Osteoblast (primary cell): ENCODE measurements at regions not wholly inside any gene's neighbourhood (a gene's known extent, or its start where the extent isn't known, plus 50 kb on each side); places are given as distances from the start of the nearest gene placed in this dataset.

Experiments
- DNase-seq: peaks from one replicate; pipeline ENCODE4 v3.0.0; 2011; ENCODE audit warnings: low spot score, mixed read lengths; ENCODE audit not compliant: insufficient read length; ENCODE audit errors: missing footprints
- H2AFZ ChIP-seq: 2 replicates; pipeline ENCODE4 v1.6.0; 2011; ENCODE audit warnings: mild to moderate bottlenecking, low read length
- H3K27ac ChIP-seq: 2 replicates; pipeline ENCODE4 v1.5.1; 2011; ENCODE audit warnings: mild to moderate bottlenecking, low read depth, low read length, moderate library complexity
- H3K27me3 ChIP-seq: 2 replicates; pipeline ENCODE4 v1.6.0; 2012; ENCODE audit warnings: mild to moderate bottlenecking, control low read depth, inconsistent platforms, low read length, moderate library complexity; ENCODE audit not compliant: insufficient read depth
- H3K36me3 ChIP-seq: 2 replicates; pipeline ENCODE4 v1.5.1; 2011; ENCODE audit warnings: mild to moderate bottlenecking, low read length, control low read depth, moderate library complexity; ENCODE audit not compliant: insufficient read depth
- H3K4me1 ChIP-seq: 2 replicates; pipeline ENCODE4 v1.5.1; 2011; ENCODE audit warnings: mild to moderate bottlenecking, low read length, control low read depth, moderate library complexity; ENCODE audit not compliant: insufficient read depth
- H3K4me2 ChIP-seq: 2 replicates; pipeline ENCODE4 v1.6.0; 2011; ENCODE audit warnings: mild to moderate bottlenecking, low read length; ENCODE audit not compliant: insufficient read depth
- H3K4me3 ChIP-seq: fragments of 200-600 bp; sonication (generic); 3 replicates; pipeline ENCODE4 v1.5.1; 2012; ENCODE audit warnings: mild to moderate bottlenecking, low read length, inconsistent platforms; ENCODE audit not compliant: insufficient read depth
- H3K79me2 ChIP-seq: 2 replicates; pipeline ENCODE4 v1.6.0; 2012; ENCODE audit warnings: mild to moderate bottlenecking, low read length, control low read depth, inconsistent platforms; ENCODE audit not compliant: insufficient read depth
- H3K9me3 ChIP-seq: 2 replicates; pipeline ENCODE4 v1.5.1; 2011; ENCODE audit warnings: low read depth, low read length, control low read depth
- H4K20me1 ChIP-seq: 2 replicates; pipeline ENCODE4 v1.6.0; 2012; ENCODE audit warnings: mild to moderate bottlenecking, low read length, control low read depth; ENCODE audit not compliant: insufficient read depth
- TF ChIP-seq, protein P1 (sequence below): IDR thresholded peaks from 2 replicates; pipeline ENCODE4 v1.5.1; 2011; ENCODE audit warnings: mild to moderate bottlenecking, low read depth, low read length, moderate library complexity; ENCODE audit errors: extremely low read depth

DNA sequence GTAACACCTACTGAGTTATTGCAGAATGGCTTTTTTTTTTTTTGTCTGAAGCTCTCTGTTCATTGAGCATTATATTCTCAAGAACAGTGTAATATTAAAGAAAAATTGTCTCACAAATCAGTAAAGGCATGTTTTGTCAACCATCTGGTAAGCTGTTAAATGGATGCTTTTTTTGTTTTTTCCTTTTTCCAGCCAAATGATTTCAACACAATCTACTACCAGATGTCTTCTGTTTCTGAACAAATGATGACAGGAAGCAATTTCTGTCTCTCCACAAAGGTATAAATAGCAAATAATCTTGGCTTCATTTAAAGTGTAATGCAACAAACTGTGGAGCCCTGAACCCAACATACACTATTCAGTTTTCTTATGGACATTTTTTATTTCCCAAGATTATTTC lies 78.6 kb upstream of the RGS2 start:
- no peaks in the 10 kb centered on the region for H3K79me2 ChIP-seq
- TF ChIP-seq, protein P1, sequence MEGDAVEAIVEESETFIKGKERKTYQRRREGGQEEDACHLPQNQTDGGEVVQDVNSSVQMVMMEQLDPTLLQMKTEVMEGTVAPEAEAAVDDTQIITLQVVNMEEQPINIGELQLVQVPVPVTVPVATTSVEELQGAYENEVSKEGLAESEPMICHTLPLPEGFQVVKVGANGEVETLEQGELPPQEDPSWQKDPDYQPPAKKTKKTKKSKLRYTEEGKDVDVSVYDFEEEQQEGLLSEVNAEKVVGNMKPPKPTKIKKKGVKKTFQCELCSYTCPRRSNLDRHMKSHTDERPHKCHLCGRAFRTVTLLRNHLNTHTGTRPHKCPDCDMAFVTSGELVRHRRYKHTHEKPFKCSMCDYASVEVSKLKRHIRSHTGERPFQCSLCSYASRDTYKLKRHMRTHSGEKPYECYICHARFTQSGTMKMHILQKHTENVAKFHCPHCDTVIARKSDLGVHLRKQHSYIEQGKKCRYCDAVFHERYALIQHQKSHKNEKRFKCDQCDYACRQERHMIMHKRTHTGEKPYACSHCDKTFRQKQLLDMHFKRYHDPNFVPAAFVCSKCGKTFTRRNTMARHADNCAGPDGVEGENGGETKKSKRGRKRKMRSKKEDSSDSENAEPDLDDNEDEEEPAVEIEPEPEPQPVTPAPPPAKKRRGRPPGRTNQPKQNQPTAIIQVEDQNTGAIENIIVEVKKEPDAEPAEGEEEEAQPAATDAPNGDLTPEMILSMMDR: no peak
- DNase-seq: no peak

DNA sequence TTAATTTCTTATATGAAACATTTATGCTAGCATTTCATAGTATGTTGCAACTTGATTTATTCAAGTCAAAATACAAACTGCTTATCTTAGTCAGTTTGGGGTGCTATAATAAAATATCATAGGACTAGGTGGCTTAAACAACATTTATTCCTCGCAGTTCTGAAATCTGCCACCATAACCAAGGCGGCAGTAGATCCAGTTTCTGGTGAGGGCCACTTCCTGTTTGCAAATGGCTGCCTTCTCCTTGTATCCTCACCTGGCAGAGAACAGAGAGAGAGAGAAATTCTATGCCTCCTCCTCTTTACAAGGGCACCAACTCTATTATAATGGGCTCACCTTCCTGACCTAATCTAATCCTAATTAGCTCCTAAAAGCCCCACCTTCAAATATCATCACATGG lies 76.1 kb upstream of the RGS2 start:
- Histone ChIP-seq H3K27me3 (no peaks in the 10 kb centered on the region), H4K20me1 (no peaks in the 10 kb centered on the region), H3K27ac (no peak overlapping the region), H2AFZ (peak overlapping the region; percentile 63), H3K4me3 (no peak overlapping the region), H3K79me2 (no peaks in the 10 kb centered on the region), H3K4me2 (no peak overlapping the region), H3K36me3 (no peaks in the 10 kb centered on the region), H3K9me3 (no peaks in the 10 kb centered on the region), H3K4me1 (no peaks in the 10 kb centered on the region)
- no peak for DNase-seq
- TF ChIP-seq, protein P1: peak; percentile 26

More for the DNA sequence above, 78.6 kb upstream of the RGS2 start:
- Histone ChIP-seq H3K9me3 (no peaks in the 10 kb centered on the region), H3K4me1 (no peaks in the 10 kb centered on the region), H3K27me3 (no peaks in the 10 kb centered on the region), H3K4me2 (no peak overlapping the region), H4K20me1 (no peaks in the 10 kb centered on the region), H3K36me3 (no peaks in the 10 kb centered on the region), H3K4me3 (no peak overlapping the region), H2AFZ (no peak overlapping the region), H3K27ac (no peak overlapping the region)

DNA sequence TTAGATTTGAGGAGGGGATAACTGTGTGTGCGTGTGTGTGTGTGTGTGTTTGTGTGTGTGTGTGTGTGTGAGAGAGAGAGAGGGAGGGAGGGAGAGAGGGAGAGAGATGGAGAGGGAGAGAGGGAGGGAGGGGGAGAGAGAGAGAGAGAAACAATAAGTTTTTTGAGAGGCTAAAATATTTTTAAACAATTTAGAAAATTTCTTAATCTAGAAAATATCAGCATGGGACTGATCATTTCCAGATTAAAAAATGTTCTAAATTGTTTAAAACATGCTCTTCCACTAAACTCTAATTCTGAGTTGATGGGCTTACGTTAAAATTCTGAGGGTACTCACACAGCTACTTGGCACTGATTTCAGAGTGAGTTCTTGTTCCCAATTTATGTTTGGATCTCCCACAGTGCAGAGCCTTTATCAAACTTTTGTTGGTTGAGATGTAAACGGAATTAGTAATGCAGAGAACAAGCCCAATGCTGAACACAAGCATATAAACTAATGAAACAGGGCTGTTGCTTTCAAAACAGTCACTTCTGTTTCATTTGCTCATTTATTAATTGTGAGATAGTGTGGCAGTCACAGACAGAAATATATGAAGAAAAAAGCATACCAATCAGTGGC lies 73.4 kb upstream of the RGS2 start:
- no peak overlapping the region for H3K4me3 ChIP-seq
- H3K4me2 ChIP-seq: no peak overlapping the region
- H3K27ac ChIP-seq: no peak overlapping the region
- no peaks in the 10 kb centered on the region for H3K9me3 ChIP-seq
- H3K79me2 ChIP-seq: no peaks in the 10 kb centered on the region
- no peaks in the 10 kb centered on the region for H3K27me3 ChIP-seq
- TF ChIP-seq, protein P1: no peak
- DNase-seq: no peak
- H4K20me1 ChIP-seq: no peaks in the 10 kb centered on the region
- no peaks in the 10 kb centered on the region for H3K4me1 ChIP-seq
- no peak overlapping the region for H2AFZ ChIP-seq
- no peaks in the 10 kb centered on the region for H3K36me3 ChIP-seq

DNA sequence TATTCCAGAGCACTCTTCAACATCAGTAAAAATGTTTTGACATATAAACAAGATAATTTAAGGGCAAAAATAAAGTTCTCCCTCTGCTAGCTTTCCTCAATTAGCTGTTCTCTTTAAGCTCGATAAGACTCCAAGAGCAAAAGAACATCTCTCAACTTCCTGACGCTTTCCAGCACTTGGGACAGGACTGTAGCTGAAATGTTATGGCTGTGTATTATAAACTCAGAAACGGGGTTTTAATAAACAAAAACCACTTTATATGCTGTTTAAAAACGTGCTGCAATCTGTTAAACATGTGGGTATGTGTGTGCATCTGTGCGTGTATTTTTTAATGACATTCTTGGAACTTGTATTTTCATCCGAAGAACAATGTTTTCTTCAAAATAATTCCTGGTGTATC lies 71.5 kb upstream of the RGS2 start:
- no peak overlapping the region for H3K27ac ChIP-seq
- H4K20me1 ChIP-seq: no peaks in the 10 kb centered on the region
- no peaks in the 10 kb centered on the region for H3K9me3 ChIP-seq
- no peaks in the 10 kb centered on the region for H3K36me3 ChIP-seq
- no peaks in the 10 kb centered on the region for H3K27me3 ChIP-seq
- no peak overlapping the region for H3K4me3 ChIP-seq
- TF ChIP-seq, protein P1: no peak
- H3K4me1 ChIP-seq: no peaks in the 10 kb centered on the region
- no peaks in the 10 kb centered on the region for H3K79me2 ChIP-seq
- H2AFZ ChIP-seq: peak overlapping the region; percentile 29
- no peak for DNase-seq
- no peak overlapping the region for H3K4me2 ChIP-seq
